PC-9 (cell line): ENCODE measurements at regions not wholly inside any gene's neighbourhood (a gene's known extent, or its start where the extent isn't known, plus 50 kb on each side); places are given as distances from the start of the nearest gene placed in this dataset.

Experiments used
- BruUV-seq: library from RNA; stranded (reverse); fragments of 400-500 nt; replicated peaks from 2 replicates; lab custom pipeline; 2021; lab: Mats Ljungman, UMichigan
- CTCF ChIA-PET: fragments of 300-600 bp; sonication (Branson Sonifier 250); formaldehyde crosslinking; loops from one replicate; lab custom pipeline; 2022; ENCODE audit warnings: antibody characterized with exemption; lab: Charles Lee
- POLR2A ChIA-PET: fragments of 300-600 bp; sonication (Branson Sonifier 250); formaldehyde crosslinking; loops from one replicate; lab custom pipeline; 2022; ENCODE audit warnings: antibody characterized with exemption; ENCODE audit not compliant: unreplicated experiment; lab: Charles Lee
- DNase-seq, 2 experiments: peaks; one replicate each; pipeline versions ENCODE4 v3.0.0 to v3.0.0-alpha.2; 2015 to 2022; ENCODE audit warnings: mixed read lengths in 1 of 2
- H2AFZ ChIP-seq: fragments of 200-600 bp; sonication (generic); 2 replicates; pipeline ENCODE4 v1.8.1; 2017; ENCODE audit warnings: antibody characterized with exemption
- H3F3A ChIP-seq: fragments of 200-600 bp; sonication (generic); 2 replicates; pipeline ENCODE4 v1.8.1; 2017; ENCODE audit warnings: antibody characterized with exemption, mild to moderate bottlenecking, low read depth; ENCODE audit not compliant: insufficient read depth
- H3K27ac ChIP-seq: fragments of 200-600 bp; sonication (generic); 2 replicates; pipeline ENCODE4 v1.6.1; 2016; ENCODE audit warnings: mixed run types
- H3K27me3 ChIP-seq: fragments of 200-600 bp; sonication (generic); 2 replicates; pipeline ENCODE4 v1.6.1; 2016; ENCODE audit warnings: low read depth, mixed run types; ENCODE audit not compliant: insufficient read depth
- H3K36me3 ChIP-seq: fragments of 200-600 bp; sonication (generic); 2 replicates; pipeline ENCODE4 v1.6.1; 2016; ENCODE audit warnings: low read depth, mixed run types
- H3K4me1 ChIP-seq: fragments of 200-600 bp; sonication (generic); replicated peaks from 2 replicates; pipeline ENCODE4 v1.6.1; 2016; ENCODE audit warnings: mixed run types; ENCODE audit not compliant: insufficient read depth
- H3K4me2 ChIP-seq: fragments of 200-600 bp; sonication (generic); 2 replicates; pipeline ENCODE4 v1.6.1; 2017; ENCODE audit warnings: mixed run types
- H3K4me3 ChIP-seq: fragments of 200-600 bp; sonication (generic); 2 replicates; pipeline ENCODE4 v1.6.1; 2016; ENCODE audit warnings: mixed run types
- H3K79me2 ChIP-seq: fragments of 200-600 bp; sonication (generic); 2 replicates; pipeline ENCODE4 v1.6.1; 2017; ENCODE audit warnings: low read depth, mixed run types
- H3K9me2 ChIP-seq: fragments of 200-600 bp; sonication (generic); 2 replicates; pipeline ENCODE4 v1.8.1; 2017; ENCODE audit warnings: mild to moderate bottlenecking; ENCODE audit not compliant: insufficient read depth
- H3K9me3 ChIP-seq: fragments of 200-600 bp; sonication (generic); 2 replicates; pipeline ENCODE4 v1.8.1; 2016; ENCODE audit warnings: low read depth; ENCODE audit not compliant: insufficient read depth
- H4K20me1 ChIP-seq: fragments of 200-600 bp; sonication (generic); 2 replicates; pipeline ENCODE4 v1.8.1; 2017; ENCODE audit not compliant: insufficient read depth
- EZH2 ChIP-seq: fragments of 200-600 bp; sonication (generic); IDR thresholded peaks from 2 replicates; pipeline ENCODE4 v1.8.0; 2017; ENCODE audit warnings: antibody characterized with exemption, low read depth
- intact Hi-C: fragments of 100-400 bp; cut with micrococcal nuclease; formaldehyde crosslinking; loops from one replicate; pipeline ENCODE4 v1.10.0; 2022; ENCODE audit not compliant: unreplicated experiment
- TF ChIP-seq, protein P1 (sequence below): fragments of 200-600 bp; sonication (generic); conservative IDR thresholded peaks from 2 replicates; pipeline ENCODE4 v1.6.1; 2017; ENCODE audit warnings: mixed run types, antibody characterized with exemption, mild to moderate bottlenecking, moderate library complexity

DNA sequence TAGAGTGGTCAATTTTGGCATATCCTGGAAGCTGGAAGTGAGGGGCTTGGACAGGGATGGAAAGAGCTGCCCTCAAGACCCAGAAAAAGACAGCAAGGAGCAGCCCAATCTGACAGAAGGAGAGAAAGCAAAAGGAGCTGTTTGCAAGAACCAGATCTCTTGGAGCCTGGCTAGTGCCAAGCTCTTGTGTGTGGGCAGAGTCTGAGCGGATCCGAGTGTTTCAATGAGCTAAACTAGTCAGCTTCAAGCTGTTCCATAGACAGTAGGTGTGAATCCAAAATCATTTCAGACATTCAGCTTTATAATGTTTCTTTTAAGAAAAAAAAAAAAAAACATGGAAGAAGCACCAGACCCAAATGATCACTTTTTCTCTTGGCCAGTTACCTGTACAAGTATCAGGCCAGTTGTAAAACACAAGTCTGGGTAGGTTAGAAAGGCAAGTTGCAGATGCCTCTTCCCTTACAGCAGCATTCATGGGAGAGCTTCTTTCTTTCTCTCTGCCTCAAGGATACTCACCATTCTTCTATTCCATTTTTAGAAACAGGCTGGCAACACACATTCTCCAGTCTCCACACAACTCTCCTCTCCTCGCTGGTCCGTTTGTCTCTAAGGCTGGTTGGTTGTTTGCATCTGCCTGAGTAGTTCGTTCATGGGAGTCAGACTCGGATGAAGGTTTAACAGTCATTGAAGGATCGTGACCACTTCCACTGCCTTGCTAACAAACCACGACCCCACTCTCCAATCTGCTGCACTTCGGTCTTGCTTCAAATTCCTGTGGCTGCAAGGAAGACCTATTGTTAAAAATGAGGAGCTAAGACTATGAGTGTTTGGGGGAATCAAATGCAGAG, 105.2 kb upstream of the GATB start:
- Histone ChIP-seq H3F3A (no peaks in the 10 kb centered on the region), H3K4me1 (no peaks in the 10 kb centered on the region), H3K79me2 (no peaks in the 10 kb centered on the region), H3K27ac (no peak overlapping the region), H2AFZ (no peak overlapping the region), H4K20me1 (no peaks in the 10 kb centered on the region), H3K36me3 (no peaks in the 10 kb centered on the region), H3K4me2 (no peak overlapping the region), H3K27me3 (no peaks in the 10 kb centered on the region), H3K4me3 (no peak overlapping the region), H3K9me3 (no peaks in the 10 kb centered on the region), H3K9me2 (no peaks in the 10 kb centered on the region)
- DNase-seq: no peak
- TF ChIP-seq EZH2: no peak
- TF ChIP-seq, protein P1, sequence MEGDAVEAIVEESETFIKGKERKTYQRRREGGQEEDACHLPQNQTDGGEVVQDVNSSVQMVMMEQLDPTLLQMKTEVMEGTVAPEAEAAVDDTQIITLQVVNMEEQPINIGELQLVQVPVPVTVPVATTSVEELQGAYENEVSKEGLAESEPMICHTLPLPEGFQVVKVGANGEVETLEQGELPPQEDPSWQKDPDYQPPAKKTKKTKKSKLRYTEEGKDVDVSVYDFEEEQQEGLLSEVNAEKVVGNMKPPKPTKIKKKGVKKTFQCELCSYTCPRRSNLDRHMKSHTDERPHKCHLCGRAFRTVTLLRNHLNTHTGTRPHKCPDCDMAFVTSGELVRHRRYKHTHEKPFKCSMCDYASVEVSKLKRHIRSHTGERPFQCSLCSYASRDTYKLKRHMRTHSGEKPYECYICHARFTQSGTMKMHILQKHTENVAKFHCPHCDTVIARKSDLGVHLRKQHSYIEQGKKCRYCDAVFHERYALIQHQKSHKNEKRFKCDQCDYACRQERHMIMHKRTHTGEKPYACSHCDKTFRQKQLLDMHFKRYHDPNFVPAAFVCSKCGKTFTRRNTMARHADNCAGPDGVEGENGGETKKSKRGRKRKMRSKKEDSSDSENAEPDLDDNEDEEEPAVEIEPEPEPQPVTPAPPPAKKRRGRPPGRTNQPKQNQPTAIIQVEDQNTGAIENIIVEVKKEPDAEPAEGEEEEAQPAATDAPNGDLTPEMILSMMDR: no peak
- POLR2A ChIA-PET: no interaction called here
- CTCF ChIA-PET: no interaction called here
- intact Hi-C loops: no loop called here
- no TSS peak for BruUV-seq

- TF ChIP-seq, protein P1: no peak
- no peak for TF ChIP-seq EZH2
- no peaks in the 10 kb centered on the region for H3K79me2 ChIP-seq
- no TSS peak for BruUV-seq
- no peak overlapping the region for H3K27ac ChIP-seq
- no peaks in the 10 kb centered on the region for H3K36me3 ChIP-seq
- H3K9me2 ChIP-seq: no peaks in the 10 kb centered on the region
- no peak overlapping the region for H2AFZ ChIP-seq
- H3F3A ChIP-seq: no peaks in the 10 kb centered on the region
- no peaks in the 10 kb centered on the region for H3K4me1 ChIP-seq
- no peaks in the 10 kb centered on the region; the same call in 1 of the 2 replicates for H3K27me3 ChIP-seq
- ChIA-PET POLR2A (no interaction called here), CTCF (no interaction called here)
- no peak for DNase-seq
- intact Hi-C loops: no loop called here
- H3K4me2 ChIP-seq: no peak overlapping the region
- H4K20me1 ChIP-seq: no peaks in the 10 kb centered on the region
- H3K4me3 ChIP-seq: no peak overlapping the region
- no peaks in the 10 kb centered on the region for H3K9me3 ChIP-seq
Observed at GRCh38 chr4:151865312-151865711, 104.5 kb upstream of the GATB start.

- Histone ChIP-seq H3K4me3 (no peak overlapping the region), H3K27ac (no peak overlapping the region), H3K27me3 (peaks cover 3% of the 10 kb centered on the region; the same call in 1 of the 2 replicates), H3K36me3 (no peaks in the 10 kb centered on the region), H3F3A (no peaks in the 10 kb centered on the region), H4K20me1 (no peaks in the 10 kb centered on the region), H2AFZ (no peak overlapping the region), H3K79me2 (no peaks in the 10 kb centered on the region), H3K9me2 (no peaks in the 10 kb centered on the region), H3K9me3 (no peaks in the 10 kb centered on the region), H3K4me2 (no peak overlapping the region), H3K4me1 (no peaks in the 10 kb centered on the region)
- TF ChIP-seq, protein P1: no peak
- intact Hi-C loops: no loop called here
- CTCF ChIA-PET: no interaction called here
- POLR2A ChIA-PET: no interaction called here
- no peak for DNase-seq
- no TSS peak for BruUV-seq
Observed at GRCh38 chr4:151864068-151864467, 103.3 kb upstream of the GATB start.
